WTC11 (cell line): ENCODE measurements at regions not wholly inside any gene's neighbourhood (a gene's known extent, or its start where the extent isn't known, plus 50 kb on each side); places are given as distances from the start of the nearest gene placed in this dataset.

Experiments
- ATAC-seq: fragments of 200-7000 bp; cut with Tn5 transposase; 2 replicates; pipeline ENCODE4 v1.10.0; 2021; ENCODE audit warnings: mild to moderate bottlenecking, moderate library complexity
- CTCF ChIA-PET: fragments of 300-600 bp; sonication (Branson Sonifier 250); formaldehyde crosslinking; loops from one replicate; lab custom pipeline; 2021; ENCODE audit warnings: antibody characterized with exemption; lab: Charles Lee
- POLR2A ChIA-PET: fragments of 350-600 bp; sonication (Branson Sonifier 250); formaldehyde crosslinking; loops from one replicate; lab custom pipeline; 2021; ENCODE audit warnings: antibody characterized with exemption; lab: Charles Lee
- DNase-seq: peaks from one replicate; pipeline ENCODE4 v3.0.0; 2021; ENCODE audit warnings: low spot score
- H3K27ac Mint-ChIP-seq: 2 replicates; pipeline ENCODE4 v1.8.0; 2021; ENCODE audit warnings: mixed read lengths
- H3K27me3 Mint-ChIP-seq: 2 replicates; pipeline ENCODE4 v1.8.0; 2021; ENCODE audit warnings: low read depth, mild to moderate bottlenecking, moderate library complexity, mixed read lengths
- H3K36me3 Mint-ChIP-seq: 2 replicates; pipeline ENCODE4 v1.8.0; 2021; ENCODE audit warnings: mixed read lengths
- H3K4me1 Mint-ChIP-seq: 2 replicates; pipeline ENCODE4 v1.8.0; 2022; ENCODE audit warnings: mixed read lengths
- H3K4me3 Mint-ChIP-seq: 2 replicates; pipeline ENCODE4 v1.8.0; 2021; ENCODE audit warnings: mild to moderate bottlenecking, moderate library complexity, mixed read lengths
- H3K9me3 Mint-ChIP-seq: 2 replicates; pipeline ENCODE4 v1.8.0; 2021; ENCODE audit warnings: mixed read lengths
- CDX4 ChIP-seq: fragments of 250-450 bp; sonication (Bioruptor Pico); IDR thresholded peaks from 2 replicates; pipeline ENCODE4 v1.9.0; 2021; ENCODE audit warnings: moderate library complexity, mild to moderate bottlenecking, inconsistent platforms, borderline replicate concordance
- CREM ChIP-seq: sonication (generic); formaldehyde crosslinking; IDR thresholded peaks from 2 replicates; pipeline ENCODE4 v1.8.1; 2022; ENCODE audit warnings: mild to moderate bottlenecking, missing genetic modification reagents, moderate library complexity
- E2F1 ChIP-seq: sonication (generic); formaldehyde crosslinking; IDR thresholded peaks from 2 replicates; pipeline ENCODE4 v1.8.0; 2022; ENCODE audit warnings: mild to moderate bottlenecking, missing genetic modification reagents
- ELF4 ChIP-seq: sonication (generic); formaldehyde crosslinking; IDR thresholded peaks from 2 replicates; pipeline ENCODE4 v1.8.1; 2022; ENCODE audit warnings: low read depth, mild to moderate bottlenecking, moderate library complexity, missing genetic modification reagents
- ERG ChIP-seq: fragments of 250-450 bp; sonication (Bioruptor Pico); IDR thresholded peaks from 2 replicates; pipeline ENCODE4 v1.8.0; 2021; ENCODE audit warnings: mild to moderate bottlenecking
- ESRRA ChIP-seq: sonication (generic); formaldehyde crosslinking; IDR thresholded peaks from 2 replicates; pipeline ENCODE4 v1.8.1; 2022; ENCODE audit warnings: mild to moderate bottlenecking, missing genetic modification reagents, borderline replicate concordance
- FOXP1 ChIP-seq: sonication (generic); formaldehyde crosslinking; IDR thresholded peaks from 2 replicates; pipeline ENCODE4 v1.8.0; 2022; ENCODE audit warnings: missing genetic modification reagents, mild to moderate bottlenecking, moderate library complexity, borderline replicate concordance
- GRHL2 ChIP-seq: fragments of 250-450 bp; sonication (Bioruptor Pico); IDR thresholded peaks from 2 replicates; pipeline ENCODE4 v1.8.0; 2022; ENCODE audit warnings: mild to moderate bottlenecking, moderate library complexity; ENCODE audit not compliant: insufficient replicate concordance, severe bottlenecking
- JUN ChIP-seq: sonication (generic); formaldehyde crosslinking; IDR thresholded peaks from 2 replicates; pipeline ENCODE4 v1.8.0; 2023; ENCODE audit warnings: mild to moderate bottlenecking, missing genetic modification reagents
- MAX ChIP-seq: sonication (generic); formaldehyde crosslinking; IDR thresholded peaks from 2 replicates; pipeline ENCODE4 v1.8.0; 2022; ENCODE audit warnings: mild to moderate bottlenecking, missing genetic modification reagents
- NFATC4 ChIP-seq: fragments of 250-450 bp; sonication (Bioruptor Pico); IDR thresholded peaks from 2 replicates; pipeline ENCODE4 v1.9.0; 2021; ENCODE audit warnings: mild to moderate bottlenecking
- NFE2L1 ChIP-seq: sonication (generic); formaldehyde crosslinking; IDR thresholded peaks from 2 replicates; pipeline ENCODE4 v1.8.1; 2023; ENCODE audit warnings: missing genetic modification reagents
- NR1H2 ChIP-seq: sonication (generic); formaldehyde crosslinking; IDR thresholded peaks from 2 replicates; pipeline ENCODE4 v1.9.0; 2021; ENCODE audit warnings: mild to moderate bottlenecking, moderate library complexity, missing genetic modification reagents
- PRDM15 ChIP-seq: sonication (generic); formaldehyde crosslinking; IDR thresholded peaks from 2 replicates; pipeline ENCODE4 v1.8.0; 2022; ENCODE audit warnings: missing genetic modification reagents
- PREB ChIP-seq: sonication (generic); formaldehyde crosslinking; IDR thresholded peaks from 2 replicates; pipeline ENCODE4 v1.8.1; 2022; ENCODE audit warnings: mild to moderate bottlenecking, missing genetic modification reagents, moderate library complexity, borderline replicate concordance
- RELA ChIP-seq: sonication (generic); formaldehyde crosslinking; IDR thresholded peaks from 2 replicates; pipeline ENCODE4 v1.8.1; 2022; ENCODE audit warnings: missing genetic modification reagents, mild to moderate bottlenecking, borderline replicate concordance
- TEAD4 ChIP-seq: sonication (generic); formaldehyde crosslinking; IDR thresholded peaks from 2 replicates; pipeline ENCODE4 v1.8.0; 2022; ENCODE audit warnings: mild to moderate bottlenecking, missing genetic modification reagents
- ZBTB21 ChIP-seq: sonication (generic); formaldehyde crosslinking; IDR thresholded peaks from 2 replicates; pipeline ENCODE4 v1.8.1; 2023; ENCODE audit warnings: mild to moderate bottlenecking, missing genetic modification reagents, borderline replicate concordance
- ZNF138 ChIP-seq: sonication (generic); formaldehyde crosslinking; conservative IDR thresholded peaks from 2 replicates; pipeline ENCODE4 v1.8.1; 2022; ENCODE audit warnings: mild to moderate bottlenecking, moderate library complexity, missing genetic modification reagents
- ZNF219 ChIP-seq: sonication (generic); formaldehyde crosslinking; IDR thresholded peaks from 2 replicates; pipeline ENCODE4 v1.8.0; 2023; ENCODE audit warnings: missing genetic modification reagents, mild to moderate bottlenecking, borderline replicate concordance
- ZNF232 ChIP-seq: sonication (generic); formaldehyde crosslinking; IDR thresholded peaks from 2 replicates; pipeline ENCODE4 v1.8.0; 2022; ENCODE audit warnings: mild to moderate bottlenecking, missing genetic modification reagents
- ZNF317 ChIP-seq: sonication (generic); formaldehyde crosslinking; IDR thresholded peaks from 2 replicates; pipeline ENCODE4 v1.8.1; 2023; ENCODE audit warnings: low read depth, mild to moderate bottlenecking, moderate library complexity, missing genetic modification reagents, borderline replicate concordance
- ZNF396 ChIP-seq: fragments of 250-450 bp; sonication (Bioruptor Pico); IDR thresholded peaks from 2 replicates; pipeline ENCODE4 v1.8.0; 2021; ENCODE audit warnings: mild to moderate bottlenecking, moderate library complexity, borderline replicate concordance
- ZNF512 ChIP-seq: sonication (generic); formaldehyde crosslinking; IDR thresholded peaks from 2 replicates; pipeline ENCODE4 v1.8.1; 2022; ENCODE audit warnings: missing genetic modification reagents, borderline replicate concordance
- ZNF671 ChIP-seq: fragments of 250-450 bp; sonication (Bioruptor Pico); IDR thresholded peaks from 2 replicates; pipeline ENCODE4 v1.8.0; 2021; ENCODE audit warnings: mild to moderate bottlenecking

- no peak for ATAC-seq
- CTCF ChIA-PET = no interaction called here
Measured at GRCh38 chr11:29024386-29024785, 916.2 kb downstream of the METTL15 start.

GRCh38 chr11:29023761-29024160 is 915.6 kb downstream of the METTL15 start:
- Mint-ChIP-seq H3K36me3 (peaks cover 6% of the 10 kb centered on the region), H3K27me3 (no peaks in the 10 kb centered on the region), H3K9me3 (peaks cover 29% of the 10 kb centered on the region), H3K4me3 (no peak overlapping the region), H3K27ac (no peak overlapping the region), H3K4me1 (peaks cover 13% of the 10 kb centered on the region)
- ATAC-seq (no peak), DNase-seq (no peak)
- CTCF ChIA-PET = no interaction called here
- POLR2A ChIA-PET = no interaction called here
- TF ChIP-seq ERG (no peak), NFE2L1 (CRISPR knock-in tag) (no peak), ZNF232 (CRISPR knock-in tag) (no peak), JUN (no peak), ZNF396 (no peak), ZNF512 (no peak), TEAD4 (CRISPR knock-in tag) (no peak), ELF4 (CRISPR knock-in tag) (no peak), ZNF317 (CRISPR knock-in tag) (no peak), CREM (CRISPR knock-in tag) (no peak)

More at GRCh38 chr11:29024386-29024785, 916.2 kb downstream of the METTL15 start:
- Mint-ChIP-seq H3K4me3 (no peak overlapping the region), H3K4me1 (peaks cover 8% of the 10 kb centered on the region), H3K9me3 (peaks cover 35% of the 10 kb centered on the region), H3K36me3 (peaks cover 13% of the 10 kb centered on the region)
- no peak for DNase-seq
- POLR2A ChIA-PET = no interaction called here
- TF ChIP-seq RELA (CRISPR knock-in tag) = no peak
- TF ChIP-seq E2F1 = no peak
- TF ChIP-seq ZNF671 (CRISPR knock-in tag) = no peak
- TF ChIP-seq ZBTB21 (CRISPR knock-in tag) = no peak
- no peak for TF ChIP-seq ESRRA (CRISPR knock-in tag)
- TF ChIP-seq GRHL2 (CRISPR knock-in tag) = no peak
- TF ChIP-seq CREM (CRISPR knock-in tag) = no peak
- TF ChIP-seq MAX (CRISPR knock-in tag) = no peak
- TF ChIP-seq NFATC4 = no peak
- no peak for TF ChIP-seq ZNF138
- no peak for TF ChIP-seq ZNF219
- no peak for TF ChIP-seq CDX4 (CRISPR knock-in tag)
- TF ChIP-seq PRDM15 (CRISPR knock-in tag) = no peak
- no peak for TF ChIP-seq PREB (CRISPR knock-in tag)
- TF ChIP-seq FOXP1 (CRISPR knock-in tag) = no peak
- no peak for TF ChIP-seq NR1H2 (CRISPR knock-in tag)
- TF ChIP-seq, all 79 proteins: peak for 0
- Mint-ChIP-seq H3K27me3 (no peaks in the 10 kb centered on the region), H3K27ac (no peak overlapping the region)
